Hepatocyte (in vitro differentiated cells): ENCODE measurements at regions not wholly inside any gene's neighbourhood (a gene's known extent, or its start where the extent isn't known, plus 50 kb on each side); places are given as distances from the start of the nearest gene placed in this dataset.

Experiments used
- EZH2 ChIP-seq: fragments of 200-600 bp; sonication (generic); IDR thresholded peaks from 2 replicates; pipeline ENCODE4 v1.6.1; 2016; ENCODE audit warnings: antibody characterized with exemption, mild to moderate bottlenecking, borderline replicate concordance
- TF ChIP-seq, protein P1 (sequence below): fragments of 200-600 bp; sonication (generic); IDR thresholded peaks from 2 replicates; pipeline ENCODE4 v1.5.1; 2016; ENCODE audit warnings: antibody characterized with exemption, mild to moderate bottlenecking; ENCODE audit not compliant: poor library complexity

GRCh38 chr18:32877371-32877770 lies 104.5 kb upstream of the KLHL14 start:
- TF ChIP-seq, protein P1, sequence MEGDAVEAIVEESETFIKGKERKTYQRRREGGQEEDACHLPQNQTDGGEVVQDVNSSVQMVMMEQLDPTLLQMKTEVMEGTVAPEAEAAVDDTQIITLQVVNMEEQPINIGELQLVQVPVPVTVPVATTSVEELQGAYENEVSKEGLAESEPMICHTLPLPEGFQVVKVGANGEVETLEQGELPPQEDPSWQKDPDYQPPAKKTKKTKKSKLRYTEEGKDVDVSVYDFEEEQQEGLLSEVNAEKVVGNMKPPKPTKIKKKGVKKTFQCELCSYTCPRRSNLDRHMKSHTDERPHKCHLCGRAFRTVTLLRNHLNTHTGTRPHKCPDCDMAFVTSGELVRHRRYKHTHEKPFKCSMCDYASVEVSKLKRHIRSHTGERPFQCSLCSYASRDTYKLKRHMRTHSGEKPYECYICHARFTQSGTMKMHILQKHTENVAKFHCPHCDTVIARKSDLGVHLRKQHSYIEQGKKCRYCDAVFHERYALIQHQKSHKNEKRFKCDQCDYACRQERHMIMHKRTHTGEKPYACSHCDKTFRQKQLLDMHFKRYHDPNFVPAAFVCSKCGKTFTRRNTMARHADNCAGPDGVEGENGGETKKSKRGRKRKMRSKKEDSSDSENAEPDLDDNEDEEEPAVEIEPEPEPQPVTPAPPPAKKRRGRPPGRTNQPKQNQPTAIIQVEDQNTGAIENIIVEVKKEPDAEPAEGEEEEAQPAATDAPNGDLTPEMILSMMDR = no peak
- TF ChIP-seq EZH2 = no peak
